WI38 (cell line): ENCODE measurements at regions not wholly inside any gene's neighbourhood (a gene's known extent, or its start where the extent isn't known, plus 50 kb on each side); places are given as distances from the start of the nearest gene placed in this dataset.
A peak's percentile ranks its signal among the peaks of the same experiment; 100 is the strongest.

ENCODE experiments used
- H3K4me3 ChIP-seq: 2 replicates; pipeline ENCODE4 v1.5.1; 2011; ENCODE audit warnings: low read depth, mild to moderate bottlenecking, control low read depth, low read length
- CTCF ChIP-seq: IDR thresholded peaks from 2 replicates; pipeline ENCODE4 v1.5.1; 2012; ENCODE audit warnings: low read depth, mild to moderate bottlenecking, control low read depth, low read length

GRCh38 chr9:108278341-108278740, 577.4 kb downstream of the ACTL7B start:
- TF ChIP-seq CTCF = no peak
- H3K4me3 ChIP-seq = no peak overlapping the region

- no peak overlapping the region for H3K4me3 ChIP-seq
- TF ChIP-seq CTCF = no peak
Observed at GRCh38 chr9:108277216-108277615, 578.6 kb downstream of the ACTL7B start.

GRCh38 chr9:108275906-108276305, 579.9 kb downstream of the ACTL7B start:
- no peak for TF ChIP-seq CTCF

GRCh38 chr9:108274971-108275370, 580.8 kb downstream of the ACTL7B start:
- no peak for TF ChIP-seq CTCF
- H3K4me3 ChIP-seq = no peak overlapping the region

More at GRCh38 chr9:108275906-108276305, 579.9 kb downstream of the ACTL7B start:
- H3K4me3 ChIP-seq = no peak overlapping the region

GRCh38 chr9:108273988-108274387, 581.8 kb downstream of the ACTL7B start:
- H3K4me3 ChIP-seq = no peak overlapping the region
- TF ChIP-seq CTCF = no peak

- TF ChIP-seq CTCF = peak; percentile 38
- H3K4me3 ChIP-seq = peak overlapping the region; percentile 48
Observed at GRCh38 chr9:108272349-108272899, 583.4 kb downstream of the ACTL7B start.

GRCh38 chr9:108271646-108272348, 584.0 kb downstream of the ACTL7B start:
- H3K4me3 ChIP-seq = peak overlapping the region; percentile 48
- no peak for TF ChIP-seq CTCF
